ENCODE measurements at regions not wholly inside any gene's neighbourhood (a gene's known extent, or its start where the extent isn't known, plus 50 kb on each side); places are given as distances from the start of the nearest gene placed in this dataset.

GRCh38 chr1:29825941-29826415 lies 589.7 kb downstream of the PTPRU start:
- H3K4me3 ChIP-seq (ENCODE audit: low read length) = no peak overlapping the region
- DNase-seq (ENCODE audit: low read depth) = no peak
- TF ChIP-seq, protein P1, sequence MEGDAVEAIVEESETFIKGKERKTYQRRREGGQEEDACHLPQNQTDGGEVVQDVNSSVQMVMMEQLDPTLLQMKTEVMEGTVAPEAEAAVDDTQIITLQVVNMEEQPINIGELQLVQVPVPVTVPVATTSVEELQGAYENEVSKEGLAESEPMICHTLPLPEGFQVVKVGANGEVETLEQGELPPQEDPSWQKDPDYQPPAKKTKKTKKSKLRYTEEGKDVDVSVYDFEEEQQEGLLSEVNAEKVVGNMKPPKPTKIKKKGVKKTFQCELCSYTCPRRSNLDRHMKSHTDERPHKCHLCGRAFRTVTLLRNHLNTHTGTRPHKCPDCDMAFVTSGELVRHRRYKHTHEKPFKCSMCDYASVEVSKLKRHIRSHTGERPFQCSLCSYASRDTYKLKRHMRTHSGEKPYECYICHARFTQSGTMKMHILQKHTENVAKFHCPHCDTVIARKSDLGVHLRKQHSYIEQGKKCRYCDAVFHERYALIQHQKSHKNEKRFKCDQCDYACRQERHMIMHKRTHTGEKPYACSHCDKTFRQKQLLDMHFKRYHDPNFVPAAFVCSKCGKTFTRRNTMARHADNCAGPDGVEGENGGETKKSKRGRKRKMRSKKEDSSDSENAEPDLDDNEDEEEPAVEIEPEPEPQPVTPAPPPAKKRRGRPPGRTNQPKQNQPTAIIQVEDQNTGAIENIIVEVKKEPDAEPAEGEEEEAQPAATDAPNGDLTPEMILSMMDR (IDR thresholded peaks at IDR 0.05; ENCODE audit: insufficient read depth, low read depth, low read length, missing control alignments) = no peak

GRCh38 chr1:29825274-29825940 lies 589.1 kb downstream of the PTPRU start:
- no peak overlapping the region for H3K4me3 ChIP-seq (ENCODE audit: low read length)
- TF ChIP-seq, protein P1 (IDR thresholded peaks at IDR 0.05; ENCODE audit: insufficient read depth, low read depth, low read length, missing control alignments) = no peak
- no peak for DNase-seq (ENCODE audit: low read depth)

GRCh38 chr1:29824511-29825273 lies 588.4 kb downstream of the PTPRU start:
- DNase-seq (ENCODE audit: low read depth) = no peak
- H3K4me3 ChIP-seq (ENCODE audit: low read length) = no peak overlapping the region
- TF ChIP-seq, protein P1 (IDR thresholded peaks at IDR 0.05; ENCODE audit: insufficient read depth, low read depth, low read length, missing control alignments) = no peak

GRCh38 chr1:29824025-29824424 lies 587.7 kb downstream of the PTPRU start:
- no peak overlapping the region for H3K4me3 ChIP-seq (ENCODE audit: low read length)
- no peak for DNase-seq (ENCODE audit: low read depth)
- TF ChIP-seq, protein P1 (IDR thresholded peaks at IDR 0.05; ENCODE audit: insufficient read depth, low read depth, low read length, missing control alignments) = no peak

GRCh38 chr1:29823561-29823960 lies 587.2 kb downstream of the PTPRU start:
- DNase-seq (ENCODE audit: low read depth) = no peak
- TF ChIP-seq, protein P1 (IDR thresholded peaks at IDR 0.05; ENCODE audit: insufficient read depth, low read depth, low read length, missing control alignments) = no peak
- no peak overlapping the region for H3K4me3 ChIP-seq (ENCODE audit: low read length)

GRCh38 chr1:29821605-29822004 lies 585.3 kb downstream of the PTPRU start:
- DNase-seq (ENCODE audit: low read depth) = no peak
- TF ChIP-seq, protein P1 (IDR thresholded peaks at IDR 0.05; ENCODE audit: insufficient read depth, low read depth, low read length, missing control alignments) = no peak
- no peak overlapping the region for H3K4me3 ChIP-seq (ENCODE audit: low read length)

All from epithelial cell of esophagus (primary cell).